HepG2 (cell line): ENCODE measurements at regions not wholly inside any gene's neighbourhood (a gene's known extent, or its start where the extent isn't known, plus 50 kb on each side); places are given as distances from the start of the nearest gene placed in this dataset.

ENCODE experiments used
- AHDC1 ChIP-seq: sonication (generic); formaldehyde crosslinking; IDR thresholded peaks from 2 replicates; pipeline ENCODE4 v1.5.1; 2020; ENCODE audit warnings: mild to moderate bottlenecking, missing genetic modification reagents, borderline replicate concordance
- CREM ChIP-seq, 2 experiments: sonication (generic) in 1 of 2; formaldehyde crosslinking in 1 of 2; IDR thresholded peaks; 2 replicates each; pipeline versions ENCODE4 v1.4.0 to v1.6.1; 2016 to 2020; ENCODE audit warnings: antibody characterized with exemption in 1 of 2, mild to moderate bottlenecking in 1 of 2, missing genetic modification reagents in 1 of 2
- ERF ChIP-seq: IDR thresholded peaks from 2 replicates; pipeline ENCODE4 v1.6.1; 2018; ENCODE audit warnings: missing biosample characterization, missing genetic modification reagents
- FOXA3 ChIP-seq: IDR thresholded peaks from 2 replicates; pipeline ENCODE4 v1.6.1; 2016; ENCODE audit warnings: missing genetic modification reagents, missing compliant biosample characterization
- HNF4A ChIP-seq: sonication (generic); formaldehyde crosslinking; IDR thresholded peaks from 2 replicates; pipeline ENCODE4 v1.4.0; 2020; ENCODE audit warnings: missing genetic modification reagents
- SNAPC2 ChIP-seq: sonication (generic); formaldehyde crosslinking; IDR thresholded peaks from 2 replicates; pipeline ENCODE4 v1.8.1; 2022; ENCODE audit warnings: mild to moderate bottlenecking, missing genetic modification reagents
- SUZ12 ChIP-seq: fragments of 150-350 bp; IDR thresholded peaks from 2 replicates; pipeline ENCODE4 v1.6.1; 2014; ENCODE audit warnings: low read depth, low read length
- TCF7L2 ChIP-seq: IDR thresholded peaks from 2 replicates; pipeline ENCODE4 v1.6.1; 2011; ENCODE audit warnings: mild to moderate bottlenecking, low read depth, low read length, moderate library complexity
- ZEB1 ChIP-seq: IDR thresholded peaks from 2 replicates; pipeline ENCODE4 v1.6.1; 2012; ENCODE audit warnings: mild to moderate bottlenecking, low read depth, inconsistent platforms; ENCODE audit not compliant: insufficient replicate concordance
- ZNF816 ChIP-seq: sonication (generic); formaldehyde crosslinking; IDR thresholded peaks from 2 replicates; pipeline ENCODE4 v1.8.0; 2022; ENCODE audit warnings: missing genetic modification reagents, mild to moderate bottlenecking, borderline replicate concordance
- ZZZ3 ChIP-seq: sonication (generic); formaldehyde crosslinking; IDR thresholded peaks from 2 replicates; pipeline ENCODE4 v1.4.0; 2020; ENCODE audit warnings: missing genetic modification reagents, mild to moderate bottlenecking, borderline replicate concordance
- TF ChIP-seq, protein P1 (sequence below): sonication (generic); formaldehyde crosslinking; IDR thresholded peaks from 2 replicates; pipeline ENCODE4 v1.4.0; 2020; ENCODE audit warnings: missing genetic modification reagents, borderline replicate concordance
- TF ChIP-seq, protein P2 (sequence below): sonication (generic); formaldehyde crosslinking; IDR thresholded peaks from 2 replicates; pipeline ENCODE4 v1.9.0; 2021; ENCODE audit warnings: mild to moderate bottlenecking, missing genetic modification reagents
- TF ChIP-seq, protein P3 (sequence below): sonication (generic); formaldehyde crosslinking; conservative IDR thresholded peaks from 2 replicates; pipeline ENCODE4 v1.4.0; 2020; ENCODE audit warnings: missing genetic modification reagents

DNA sequence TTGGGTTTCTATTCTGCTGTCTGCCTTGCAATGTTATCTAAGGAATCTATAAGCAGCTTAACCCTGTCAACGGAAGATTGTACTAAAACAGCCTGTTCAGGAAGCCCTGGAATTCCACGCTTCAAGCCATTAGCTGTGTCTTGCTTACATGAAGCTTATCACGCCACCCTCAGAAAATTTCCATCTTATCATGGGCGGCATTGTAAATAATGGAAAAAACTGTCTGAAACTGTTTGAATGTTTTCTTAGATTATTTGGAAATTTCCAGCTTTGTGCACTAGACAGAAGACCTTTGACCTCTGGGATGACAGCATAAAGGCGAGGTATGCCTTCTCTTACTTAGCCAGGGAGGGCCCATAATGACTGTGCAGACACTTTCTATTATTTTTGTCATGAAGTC, 319.7 kb downstream of the KCNRG start (continued):
- TF ChIP-seq, protein P1, sequence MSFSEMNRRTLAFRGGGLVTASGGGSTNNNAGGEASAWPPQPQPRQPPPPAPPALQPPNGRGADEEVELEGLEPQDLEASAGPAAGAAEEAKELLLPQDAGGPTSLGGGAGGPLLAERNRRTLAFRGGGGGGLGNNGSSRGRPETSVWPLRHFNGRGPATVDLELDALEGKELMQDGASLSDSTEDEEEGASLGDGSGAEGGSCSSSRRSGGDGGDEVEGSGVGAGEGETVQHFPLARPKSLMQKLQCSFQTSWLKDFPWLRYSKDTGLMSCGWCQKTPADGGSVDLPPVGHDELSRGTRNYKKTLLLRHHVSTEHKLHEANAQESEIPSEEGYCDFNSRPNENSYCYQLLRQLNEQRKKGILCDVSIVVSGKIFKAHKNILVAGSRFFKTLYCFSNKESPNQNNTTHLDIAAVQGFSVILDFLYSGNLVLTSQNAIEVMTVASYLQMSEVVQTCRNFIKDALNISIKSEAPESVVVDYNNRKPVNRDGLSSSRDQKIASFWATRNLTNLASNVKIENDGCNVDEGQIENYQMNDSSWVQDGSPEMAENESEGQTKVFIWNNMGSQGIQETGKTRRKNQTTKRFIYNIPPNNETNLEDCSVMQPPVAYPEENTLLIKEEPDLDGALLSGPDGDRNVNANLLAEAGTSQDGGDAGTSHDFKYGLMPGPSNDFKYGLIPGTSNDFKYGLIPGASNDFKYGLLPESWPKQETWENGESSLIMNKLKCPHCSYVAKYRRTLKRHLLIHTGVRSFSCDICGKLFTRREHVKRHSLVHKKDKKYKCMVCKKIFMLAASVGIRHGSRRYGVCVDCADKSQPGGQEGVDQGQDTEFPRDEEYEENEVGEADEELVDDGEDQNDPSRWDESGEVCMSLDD, result no peak
- TF ChIP-seq AHDC1, result peak; percentile 32; the same call in 1 of the 2 replicates
- TF ChIP-seq ZNF816 (CRISPR knock-in tag), result no peak
- peak; percentile 25; the same call in 1 of the 2 replicates for TF ChIP-seq CREM (IDR thresholded peaks at IDR 0.05)
- no peak for TF ChIP-seq CREM (CRISPR knock-in tag; IDR thresholded peaks at IDR 0.05)
- TF ChIP-seq, protein P2, sequence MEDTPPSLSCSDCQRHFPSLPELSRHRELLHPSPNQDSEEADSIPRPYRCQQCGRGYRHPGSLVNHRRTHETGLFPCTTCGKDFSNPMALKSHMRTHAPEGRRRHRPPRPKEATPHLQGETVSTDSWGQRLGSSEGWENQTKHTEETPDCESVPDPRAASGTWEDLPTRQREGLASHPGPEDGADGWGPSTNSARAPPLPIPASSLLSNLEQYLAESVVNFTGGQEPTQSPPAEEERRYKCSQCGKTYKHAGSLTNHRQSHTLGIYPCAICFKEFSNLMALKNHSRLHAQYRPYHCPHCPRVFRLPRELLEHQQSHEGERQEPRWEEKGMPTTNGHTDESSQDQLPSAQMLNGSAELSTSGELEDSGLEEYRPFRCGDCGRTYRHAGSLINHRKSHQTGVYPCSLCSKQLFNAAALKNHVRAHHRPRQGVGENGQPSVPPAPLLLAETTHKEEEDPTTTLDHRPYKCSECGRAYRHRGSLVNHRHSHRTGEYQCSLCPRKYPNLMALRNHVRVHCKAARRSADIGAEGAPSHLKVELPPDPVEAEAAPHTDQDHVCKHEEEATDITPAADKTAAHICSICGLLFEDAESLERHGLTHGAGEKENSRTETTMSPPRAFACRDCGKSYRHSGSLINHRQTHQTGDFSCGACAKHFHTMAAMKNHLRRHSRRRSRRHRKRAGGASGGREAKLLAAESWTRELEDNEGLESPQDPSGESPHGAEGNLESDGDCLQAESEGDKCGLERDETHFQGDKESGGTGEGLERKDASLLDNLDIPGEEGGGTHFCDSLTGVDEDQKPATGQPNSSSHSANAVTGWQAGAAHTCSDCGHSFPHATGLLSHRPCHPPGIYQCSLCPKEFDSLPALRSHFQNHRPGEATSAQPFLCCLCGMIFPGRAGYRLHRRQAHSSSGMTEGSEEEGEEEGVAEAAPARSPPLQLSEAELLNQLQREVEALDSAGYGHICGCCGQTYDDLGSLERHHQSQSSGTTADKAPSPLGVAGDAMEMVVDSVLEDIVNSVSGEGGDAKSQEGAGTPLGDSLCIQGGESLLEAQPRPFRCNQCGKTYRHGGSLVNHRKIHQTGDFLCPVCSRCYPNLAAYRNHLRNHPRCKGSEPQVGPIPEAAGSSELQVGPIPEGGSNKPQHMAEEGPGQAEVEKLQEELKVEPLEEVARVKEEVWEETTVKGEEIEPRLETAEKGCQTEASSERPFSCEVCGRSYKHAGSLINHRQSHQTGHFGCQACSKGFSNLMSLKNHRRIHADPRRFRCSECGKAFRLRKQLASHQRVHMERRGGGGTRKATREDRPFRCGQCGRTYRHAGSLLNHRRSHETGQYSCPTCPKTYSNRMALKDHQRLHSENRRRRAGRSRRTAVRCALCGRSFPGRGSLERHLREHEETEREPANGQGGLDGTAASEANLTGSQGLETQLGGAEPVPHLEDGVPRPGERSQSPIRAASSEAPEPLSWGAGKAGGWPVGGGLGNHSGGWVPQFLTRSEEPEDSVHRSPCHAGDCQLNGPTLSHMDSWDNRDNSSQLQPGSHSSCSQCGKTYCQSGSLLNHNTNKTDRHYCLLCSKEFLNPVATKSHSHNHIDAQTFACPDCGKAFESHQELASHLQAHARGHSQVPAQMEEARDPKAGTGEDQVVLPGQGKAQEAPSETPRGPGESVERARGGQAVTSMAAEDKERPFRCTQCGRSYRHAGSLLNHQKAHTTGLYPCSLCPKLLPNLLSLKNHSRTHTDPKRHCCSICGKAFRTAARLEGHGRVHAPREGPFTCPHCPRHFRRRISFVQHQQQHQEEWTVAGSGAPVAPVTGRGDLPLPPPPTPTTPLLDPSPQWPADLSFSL (CRISPR knock-in tag), result no peak
- TF ChIP-seq HNF4A, result 0 out of 2 replicates have a peak, but pooled peaks have one; percentile 27
- TF ChIP-seq SUZ12, result no peak
- no peak for TF ChIP-seq TCF7L2
- no peak for TF ChIP-seq ERF (CRISPR knock-in tag)
- TF ChIP-seq, protein P3, sequence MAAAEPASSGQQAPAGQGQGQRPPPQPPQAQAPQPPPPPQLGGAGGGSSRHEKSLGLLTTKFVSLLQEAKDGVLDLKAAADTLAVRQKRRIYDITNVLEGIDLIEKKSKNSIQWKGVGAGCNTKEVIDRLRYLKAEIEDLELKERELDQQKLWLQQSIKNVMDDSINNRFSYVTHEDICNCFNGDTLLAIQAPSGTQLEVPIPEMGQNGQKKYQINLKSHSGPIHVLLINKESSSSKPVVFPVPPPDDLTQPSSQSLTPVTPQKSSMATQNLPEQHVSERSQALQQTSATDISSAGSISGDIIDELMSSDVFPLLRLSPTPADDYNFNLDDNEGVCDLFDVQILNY (CRISPR knock-in tag), result no peak
- 0 out of 2 replicates have a peak, but pooled peaks have one; percentile 19 for TF ChIP-seq FOXA3 (CRISPR knock-in tag)
- no peak for TF ChIP-seq ZEB1
- TF ChIP-seq SNAPC2, result no peak
- no peak for TF ChIP-seq ZZZ3 (CRISPR knock-in tag)
